GM12864 (cell line): ENCODE measurements at regions not wholly inside any gene's neighbourhood (a gene's known extent, or its start where the extent isn't known, plus 50 kb on each side); places are given as distances from the start of the nearest gene placed in this dataset.
"Not testable (repeated sequence)": the region's sequence is repeated elsewhere in the genome, so short reads cannot be mapped to it uniquely, and the experiment has no call there.

Experiments
- DNase-seq: peaks from one replicate; pipeline ENCODE4 v3.0.0-alpha.2; 2011; ENCODE audit warnings: low read depth
- H3K4me3 ChIP-seq: 2 replicates; pipeline ENCODE4 v1.5.1; 2011; ENCODE audit warnings: mild to moderate bottlenecking, low read depth, low read length, control low read depth
- CTCF ChIP-seq: IDR thresholded peaks from 2 replicates; pipeline ENCODE4 v1.5.1; 2011; ENCODE audit warnings: low read depth, mild to moderate bottlenecking, moderate library complexity, low read length, control low read depth, inconsistent platforms; ENCODE audit errors: missing control alignments

DNA sequence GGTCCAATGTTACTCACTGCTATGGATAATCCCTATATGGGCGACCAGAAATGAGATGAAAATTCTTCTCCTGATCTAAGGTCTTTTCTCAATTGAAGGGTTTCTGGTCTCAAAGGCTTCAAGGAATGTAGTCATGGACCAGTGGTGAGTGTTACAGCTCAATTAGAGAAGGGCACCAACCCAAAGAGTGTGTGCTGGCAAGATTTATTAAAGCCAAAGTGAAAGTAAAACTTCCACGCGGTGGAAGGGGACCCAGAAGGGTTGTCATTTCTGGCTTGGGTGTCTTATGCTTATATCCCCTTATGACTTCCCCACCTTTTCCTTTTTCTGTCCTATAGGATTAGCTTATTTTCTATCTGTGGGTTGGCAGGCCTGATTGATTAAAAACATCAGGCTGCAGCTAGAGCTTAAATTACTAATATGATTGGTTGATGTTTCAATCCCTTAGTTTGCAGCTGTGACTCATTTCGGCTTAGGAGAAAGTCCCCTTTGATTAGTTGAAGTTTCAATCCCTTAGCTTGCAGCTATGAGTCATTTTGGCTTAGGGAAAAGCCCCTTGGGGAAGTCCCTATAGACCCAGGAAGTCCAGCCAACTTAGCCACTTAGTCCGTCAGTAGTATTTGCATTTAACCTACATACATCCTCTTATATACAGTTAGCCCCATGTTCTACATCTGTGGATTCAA lies 179.5 kb upstream of the NLGN4Y start:
- peak overlapping the region; percentile 12; the same call in 1 of the 2 replicates for H3K4me3 ChIP-seq
- TF ChIP-seq CTCF, result no peak
- peak; percentile 77 for DNase-seq

- no peak overlapping the region for H3K4me3 ChIP-seq
- DNase-seq, result no peak
- no peak for TF ChIP-seq CTCF
These were observed 172.7 kb upstream of the NLGN4Y start for GRCh38 chrY:14351590-14351989.

DNA sequence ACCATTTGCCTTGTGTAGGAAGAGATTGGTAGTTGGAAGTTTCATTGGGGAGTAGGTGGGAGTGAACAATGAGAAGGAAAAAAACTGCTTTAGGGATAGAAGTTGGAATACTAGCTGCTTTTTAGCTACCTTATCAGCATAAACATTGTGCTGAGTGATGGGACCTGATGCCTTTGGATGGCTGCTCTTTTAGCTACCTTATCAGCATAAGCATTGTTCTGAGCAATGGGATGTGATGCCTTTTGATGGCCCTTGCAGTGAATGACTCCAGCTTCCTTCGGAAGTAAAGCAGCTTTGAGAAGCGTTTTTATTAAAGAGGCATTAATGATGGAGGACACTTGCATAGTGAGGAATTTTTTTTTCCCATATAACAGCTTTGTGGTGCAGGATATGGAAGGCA lies 168.2 kb upstream of the NLGN4Y start:
- no peak overlapping the region for H3K4me3 ChIP-seq
- TF ChIP-seq CTCF, result no peak
- DNase-seq, result no peak

- no peak for TF ChIP-seq CTCF
- H3K4me3 ChIP-seq, result no peak overlapping the region
- DNase-seq, result no peak
These were observed 163.4 kb upstream of the NLGN4Y start for GRCh38 chrY:14360748-14361500.

- no peak for TF ChIP-seq CTCF
- no peak for DNase-seq
- H3K4me3 ChIP-seq, result no peak overlapping the region
These were observed 150.7 kb upstream of the NLGN4Y start for GRCh38 chrY:14373608-14374007.

DNA sequence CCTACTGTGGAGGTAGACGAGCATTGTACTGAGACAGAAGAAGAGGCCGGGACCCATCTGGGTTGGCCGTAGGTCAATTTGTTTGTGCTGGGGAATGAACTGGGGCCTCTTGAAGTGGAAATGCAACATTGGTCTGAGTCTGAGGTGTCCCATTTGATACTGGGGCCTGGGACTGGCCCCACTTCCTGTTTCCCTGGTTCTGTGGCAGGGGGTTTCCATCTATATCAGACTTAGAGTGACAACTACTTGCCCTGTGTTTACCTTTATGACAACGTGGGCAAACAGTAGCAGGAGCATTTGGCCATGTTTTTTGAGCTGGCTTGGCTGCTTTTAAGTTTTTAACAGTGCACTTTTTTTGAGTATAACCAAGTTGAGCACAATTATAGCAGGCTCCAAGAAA lies 146.1 kb upstream of the NLGN4Y start:
- TF ChIP-seq CTCF, result no peak
- H3K4me3 ChIP-seq, result no peak overlapping the region
- no peak for DNase-seq

- not testable (repeated sequence) for DNase-seq, H3K4me3 ChIP-seq
These were observed 113.7 kb upstream of the NLGN4Y start for GRCh38 chrY:14410549-14411030.
